Activated naive CD4-positive, alpha-beta T cell treated with anti-CD3 and anti-CD28 coated beads, Interleukin-2, amount 50 U/mL, for 24 hours (primary cell): ENCODE measurements at regions not wholly inside any gene's neighbourhood (a gene's known extent, or its start where the extent isn't known, plus 50 kb on each side); places are given as distances from the start of the nearest gene placed in this dataset.

Source experiments
- H3K27ac Mint-ChIP-seq: one replicate; pipeline ENCODE4 v1.8.0; 2021; ENCODE audit warnings: mild to moderate bottlenecking, mixed read lengths
- H3K27me3 Mint-ChIP-seq: one replicate; pipeline ENCODE4 v1.8.0; 2021; ENCODE audit warnings: mixed read lengths
- H3K36me3 Mint-ChIP-seq: one replicate; pipeline ENCODE4 v1.8.0; 2021; ENCODE audit warnings: mixed read lengths
- H3K4me1 Mint-ChIP-seq: one replicate; pipeline ENCODE4 v1.8.0; 2021; ENCODE audit warnings: mixed read lengths
- H3K4me3 Mint-ChIP-seq: one replicate; pipeline ENCODE4 v1.8.0; 2021; ENCODE audit warnings: mild to moderate bottlenecking, mixed read lengths
- H3K9me3 Mint-ChIP-seq: one replicate; pipeline ENCODE4 v1.8.0; 2021; ENCODE audit warnings: mixed read lengths

DNA sequence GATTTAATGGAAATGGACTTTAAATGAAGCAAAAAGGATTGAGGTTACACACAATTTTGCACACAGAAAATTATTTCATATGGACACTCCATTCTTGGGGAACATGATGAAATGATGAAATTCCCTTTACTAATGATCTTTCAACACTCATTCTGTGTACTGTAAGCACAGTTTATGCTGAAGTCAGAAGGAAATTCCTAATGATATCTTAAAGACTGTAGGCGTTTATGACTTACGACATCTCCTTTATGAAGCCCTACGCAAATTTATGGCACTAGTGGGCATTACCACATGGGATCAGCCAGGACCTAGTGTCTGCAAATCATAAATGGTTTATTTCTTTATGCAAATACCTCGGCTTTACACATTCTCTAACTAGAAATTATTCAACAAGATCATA lies 97.9 kb upstream of the SOX5 start:
- Mint-ChIP-seq H3K4me3 (no peak overlapping the region), H3K4me1 (peaks cover 3% of the 10 kb centered on the region), H3K27me3 (no peaks in the 10 kb centered on the region), H3K27ac (no peak overlapping the region), H3K9me3 (no peaks in the 10 kb centered on the region), H3K36me3 (no peaks in the 10 kb centered on the region)

DNA sequence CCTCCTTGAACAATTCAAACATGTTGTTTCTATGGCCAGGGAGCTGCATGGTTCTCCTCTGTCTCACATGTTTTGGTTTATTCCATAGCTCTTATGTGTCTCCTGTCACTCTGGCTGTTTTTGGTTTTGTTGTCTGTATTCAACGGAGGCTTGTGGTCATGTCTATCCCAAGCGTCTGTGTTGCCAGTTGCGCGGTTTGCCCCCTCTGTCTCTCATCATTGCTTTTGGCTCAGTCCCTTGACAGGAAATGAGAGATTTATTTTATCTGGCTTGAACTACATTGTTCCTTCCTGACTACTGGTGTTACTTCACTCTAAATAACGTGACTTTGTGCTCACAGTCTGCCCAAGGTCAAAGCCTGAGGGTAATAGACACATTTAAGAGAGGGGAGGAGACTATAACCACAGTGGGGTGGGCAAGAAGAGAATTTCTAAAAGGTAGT lies 96.4 kb upstream of the SOX5 start:
- H3K4me3 Mint-ChIP-seq = no peak overlapping the region
- no peaks in the 10 kb centered on the region for H3K27me3 Mint-ChIP-seq
- no peaks in the 10 kb centered on the region for H3K36me3 Mint-ChIP-seq
- no peak overlapping the region for H3K27ac Mint-ChIP-seq
- H3K4me1 Mint-ChIP-seq = peaks cover 3% of the 10 kb centered on the region
- no peaks in the 10 kb centered on the region for H3K9me3 Mint-ChIP-seq

DNA sequence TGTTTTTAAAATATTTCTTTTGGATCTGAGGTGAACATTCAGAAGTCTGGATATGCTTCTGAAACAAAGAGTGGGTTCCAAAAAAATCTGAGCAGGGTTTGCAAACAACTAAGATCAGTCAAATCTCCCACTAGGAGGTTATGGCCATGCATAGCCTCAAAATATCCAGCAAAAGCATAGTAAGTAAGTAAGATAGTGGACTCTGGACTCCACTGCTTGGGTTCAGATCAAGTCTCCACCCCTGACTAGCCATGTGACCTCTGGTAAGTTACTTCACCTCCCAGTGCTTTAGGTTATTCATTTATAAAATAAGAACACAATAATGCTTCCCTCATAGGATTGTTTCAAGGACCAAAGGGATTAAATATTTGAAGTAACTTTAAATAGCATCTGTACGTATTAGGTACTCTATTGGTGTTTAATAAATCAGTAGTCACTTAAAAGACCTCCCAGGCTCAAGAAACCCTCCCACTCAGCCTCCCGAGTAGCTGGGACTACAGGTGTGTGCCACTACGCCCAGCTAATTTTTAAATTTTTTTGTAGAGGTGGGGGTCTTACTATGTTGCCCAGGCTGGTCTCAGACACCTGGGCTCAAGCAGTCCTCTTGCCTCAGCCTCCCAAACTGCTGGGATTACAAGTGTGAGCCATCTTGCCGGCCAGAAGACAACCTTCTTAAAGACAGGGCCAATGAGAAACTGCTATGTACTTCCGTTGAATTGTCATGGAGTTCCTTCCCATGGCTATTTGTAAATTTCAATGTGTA lies 95.7 kb upstream of the SOX5 start:
- Mint-ChIP-seq H3K4me1 (peaks cover 3% of the 10 kb centered on the region), H3K36me3 (no peaks in the 10 kb centered on the region), H3K9me3 (no peaks in the 10 kb centered on the region), H3K27ac (no peak overlapping the region), H3K4me3 (no peak overlapping the region), H3K27me3 (no peaks in the 10 kb centered on the region)

DNA sequence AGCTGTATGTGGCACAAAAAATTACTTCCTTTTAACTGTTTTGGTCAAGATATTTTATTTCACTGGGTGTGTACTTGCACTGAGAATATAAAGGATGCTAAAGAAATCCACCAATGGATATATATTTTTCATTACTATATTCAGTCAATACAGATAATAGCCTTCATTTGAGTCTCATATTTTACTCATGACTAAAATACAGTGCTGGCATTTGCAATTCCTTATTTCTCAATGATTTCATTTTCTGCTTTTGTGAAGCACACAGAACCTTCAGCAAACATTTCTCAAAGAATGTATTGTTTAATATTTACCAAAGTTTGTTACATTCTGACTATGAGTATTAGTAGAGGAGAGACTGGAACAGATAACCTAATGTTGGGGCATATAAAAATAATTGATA lies 93.2 kb upstream of the SOX5 start:
- H3K4me1 Mint-ChIP-seq = peaks cover 3% of the 10 kb centered on the region
- no peak overlapping the region for H3K4me3 Mint-ChIP-seq
- no peaks in the 10 kb centered on the region for H3K27me3 Mint-ChIP-seq
- H3K9me3 Mint-ChIP-seq = no peaks in the 10 kb centered on the region
- H3K27ac Mint-ChIP-seq = no peak overlapping the region
- H3K36me3 Mint-ChIP-seq = no peaks in the 10 kb centered on the region

DNA sequence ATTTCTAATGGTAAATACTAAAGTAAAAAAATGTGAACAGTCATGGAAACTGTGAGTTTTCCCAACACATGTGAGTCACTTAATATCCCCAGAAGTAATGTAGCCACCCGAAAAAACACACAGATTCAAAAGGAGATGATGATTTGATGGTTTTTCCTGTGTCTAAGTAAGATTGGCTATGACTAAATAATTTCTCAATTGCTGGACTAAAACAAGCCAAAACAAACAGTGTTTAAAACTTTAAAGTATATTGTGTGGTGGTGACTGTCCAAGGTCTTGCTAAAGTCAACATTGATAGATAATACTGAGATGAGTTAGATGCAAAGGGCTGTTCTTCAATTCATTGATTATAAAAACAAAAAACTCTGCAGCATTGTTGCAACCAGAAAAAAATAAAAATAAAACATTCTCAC lies 89.6 kb upstream of the SOX5 start:
- H3K36me3 Mint-ChIP-seq = no peaks in the 10 kb centered on the region
- no peak overlapping the region for H3K4me3 Mint-ChIP-seq
- no peaks in the 10 kb centered on the region for H3K4me1 Mint-ChIP-seq
- H3K27ac Mint-ChIP-seq = no peak overlapping the region
- H3K9me3 Mint-ChIP-seq = no peaks in the 10 kb centered on the region
- H3K27me3 Mint-ChIP-seq = no peaks in the 10 kb centered on the region

DNA sequence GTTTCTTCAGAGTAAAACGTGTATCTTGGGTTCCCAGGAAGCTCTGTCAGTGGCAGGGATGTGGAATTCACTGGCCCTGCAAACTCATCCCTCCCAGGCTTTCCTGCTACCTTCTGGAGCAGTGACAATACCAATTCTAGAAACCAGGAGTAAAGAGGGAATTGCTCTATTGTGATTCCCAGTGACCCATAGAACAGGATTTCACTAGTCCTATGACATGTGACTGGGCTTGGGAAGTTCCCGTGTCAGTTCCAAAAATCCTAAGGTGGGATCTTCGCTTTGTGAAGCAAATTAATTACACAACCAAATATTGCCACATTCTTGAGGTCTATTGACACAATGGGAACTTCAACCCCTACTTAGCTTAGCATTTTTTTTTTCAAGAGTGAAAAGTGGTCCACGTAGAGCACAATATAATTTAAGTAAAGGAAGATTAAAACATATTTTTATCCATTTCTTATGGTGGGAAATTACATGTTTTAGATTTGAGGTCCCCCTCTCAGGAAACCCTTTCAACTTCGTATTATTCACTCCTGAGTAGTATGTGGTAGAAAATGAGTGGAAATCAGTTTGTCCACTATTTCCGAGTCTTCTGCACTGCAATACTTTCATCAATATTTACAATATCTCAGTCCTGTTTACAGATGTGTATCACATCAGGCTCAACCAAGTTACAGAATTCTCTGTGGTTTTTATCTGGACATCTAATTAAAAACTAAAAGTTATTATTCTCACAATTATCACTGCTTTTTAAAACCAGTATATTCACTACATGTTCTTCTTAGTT lies 88.9 kb upstream of the SOX5 start:
- Mint-ChIP-seq H3K27ac (no peak overlapping the region), H3K4me1 (no peaks in the 10 kb centered on the region), H3K9me3 (no peaks in the 10 kb centered on the region), H3K27me3 (no peaks in the 10 kb centered on the region), H3K4me3 (no peak overlapping the region), H3K36me3 (no peaks in the 10 kb centered on the region)

DNA sequence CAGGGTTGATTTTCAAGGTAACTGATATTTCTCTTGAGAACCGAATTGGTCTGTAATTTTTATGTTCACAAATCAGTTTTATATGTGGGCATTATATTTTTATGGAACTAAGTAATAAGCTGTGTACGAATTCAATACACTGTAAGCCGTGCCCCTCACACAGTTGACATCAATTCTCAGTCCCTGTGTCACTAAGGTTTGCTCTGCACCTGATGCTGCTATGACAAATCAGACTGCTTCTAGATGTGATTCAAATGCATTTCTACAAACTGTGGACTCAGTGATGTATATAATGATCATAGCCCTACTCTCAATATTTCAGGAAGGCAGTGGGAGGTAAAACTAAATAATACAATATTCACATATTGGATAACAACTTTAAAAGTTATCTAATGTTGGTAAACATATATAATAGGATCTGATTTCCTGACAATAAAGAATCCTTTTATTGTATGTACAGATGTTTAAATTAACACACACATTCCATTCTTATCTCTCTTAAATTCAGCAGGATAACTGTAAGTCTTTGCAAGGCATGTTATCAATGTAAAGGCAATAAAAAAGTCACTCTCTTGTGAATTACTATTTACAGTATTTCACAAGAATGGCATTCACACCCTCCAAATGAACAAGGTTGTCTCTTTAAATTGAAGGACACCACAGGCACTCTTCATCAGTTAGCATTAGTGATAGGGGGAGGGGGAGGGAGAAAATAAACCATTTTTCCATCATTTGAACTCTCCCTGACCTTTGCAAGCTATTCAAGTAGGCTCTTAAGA lies 87.2 kb upstream of the SOX5 start:
- Mint-ChIP-seq H3K27me3 (no peaks in the 10 kb centered on the region), H3K36me3 (no peaks in the 10 kb centered on the region), H3K9me3 (no peaks in the 10 kb centered on the region), H3K4me3 (no peak overlapping the region), H3K27ac (no peak overlapping the region), H3K4me1 (no peaks in the 10 kb centered on the region)

DNA sequence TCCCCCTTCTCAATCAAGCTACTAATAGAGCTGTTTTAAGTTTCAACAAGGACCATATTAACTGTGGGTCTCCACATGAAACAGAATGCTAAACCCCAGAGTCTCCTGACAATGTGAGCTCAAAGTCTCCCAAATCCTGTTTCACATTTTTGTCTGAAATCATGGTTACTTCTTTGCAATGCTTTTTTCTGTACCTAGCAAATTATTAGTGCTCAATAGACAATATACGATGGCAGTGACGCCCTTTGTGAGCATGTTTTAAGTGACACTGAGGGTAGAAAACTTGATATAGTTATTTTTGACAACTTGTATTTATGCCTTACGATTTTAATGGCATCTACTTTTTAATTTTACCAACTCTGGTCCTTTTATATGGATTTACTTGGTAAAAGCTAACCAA lies 85.4 kb upstream of the SOX5 start:
- Mint-ChIP-seq H3K9me3 (no peaks in the 10 kb centered on the region), H3K4me3 (no peak overlapping the region), H3K27me3 (no peaks in the 10 kb centered on the region), H3K36me3 (no peaks in the 10 kb centered on the region), H3K27ac (no peak overlapping the region), H3K4me1 (no peaks in the 10 kb centered on the region)

DNA sequence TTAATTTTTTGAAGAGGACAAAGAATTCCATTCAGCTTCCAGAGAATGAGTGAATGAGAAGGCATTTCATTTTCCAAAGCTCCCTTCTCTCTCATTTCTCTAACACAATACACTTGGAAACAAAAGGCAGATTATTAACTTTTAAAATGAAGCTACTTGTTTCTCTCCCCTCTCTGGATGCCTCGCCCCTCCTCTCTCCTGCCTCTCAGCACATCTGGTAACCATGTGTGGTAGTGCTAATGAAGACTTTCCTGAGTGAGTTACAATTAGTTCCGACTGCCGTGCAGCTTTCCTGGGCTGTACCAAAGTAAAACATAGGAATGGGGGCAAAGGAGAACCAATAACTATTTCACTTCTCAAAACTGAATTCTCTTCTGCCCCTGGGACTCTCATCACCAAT lies 84.7 kb upstream of the SOX5 start:
- Mint-ChIP-seq H3K4me3 (no peak overlapping the region), H3K27ac (no peak overlapping the region), H3K27me3 (no peaks in the 10 kb centered on the region), H3K36me3 (no peaks in the 10 kb centered on the region), H3K4me1 (no peaks in the 10 kb centered on the region), H3K9me3 (no peaks in the 10 kb centered on the region)

DNA sequence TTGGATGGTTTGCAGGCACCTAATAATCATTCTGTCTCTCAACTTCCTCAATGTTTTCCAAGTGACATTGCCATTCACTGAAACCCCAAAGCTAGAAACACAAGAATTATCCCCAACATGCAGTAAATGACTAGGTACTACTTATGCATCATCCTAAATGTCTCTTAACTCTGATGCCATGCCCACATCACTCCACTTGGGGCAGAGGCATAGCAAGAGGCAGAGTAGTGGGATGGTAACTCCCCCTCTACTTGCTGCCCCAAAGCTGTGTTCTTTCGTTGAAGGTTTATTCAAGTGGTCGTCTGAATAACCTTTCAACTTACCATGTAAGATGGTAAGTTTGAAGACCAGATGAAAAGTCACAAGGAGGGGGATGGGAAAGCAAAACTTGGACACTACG lies 77.9 kb upstream of the SOX5 start:
- no peaks in the 10 kb centered on the region for H3K27me3 Mint-ChIP-seq
- H3K36me3 Mint-ChIP-seq = no peaks in the 10 kb centered on the region
- H3K4me1 Mint-ChIP-seq = no peaks in the 10 kb centered on the region
- no peak overlapping the region for H3K27ac Mint-ChIP-seq
- H3K4me3 Mint-ChIP-seq = no peak overlapping the region
- H3K9me3 Mint-ChIP-seq = no peaks in the 10 kb centered on the region

DNA sequence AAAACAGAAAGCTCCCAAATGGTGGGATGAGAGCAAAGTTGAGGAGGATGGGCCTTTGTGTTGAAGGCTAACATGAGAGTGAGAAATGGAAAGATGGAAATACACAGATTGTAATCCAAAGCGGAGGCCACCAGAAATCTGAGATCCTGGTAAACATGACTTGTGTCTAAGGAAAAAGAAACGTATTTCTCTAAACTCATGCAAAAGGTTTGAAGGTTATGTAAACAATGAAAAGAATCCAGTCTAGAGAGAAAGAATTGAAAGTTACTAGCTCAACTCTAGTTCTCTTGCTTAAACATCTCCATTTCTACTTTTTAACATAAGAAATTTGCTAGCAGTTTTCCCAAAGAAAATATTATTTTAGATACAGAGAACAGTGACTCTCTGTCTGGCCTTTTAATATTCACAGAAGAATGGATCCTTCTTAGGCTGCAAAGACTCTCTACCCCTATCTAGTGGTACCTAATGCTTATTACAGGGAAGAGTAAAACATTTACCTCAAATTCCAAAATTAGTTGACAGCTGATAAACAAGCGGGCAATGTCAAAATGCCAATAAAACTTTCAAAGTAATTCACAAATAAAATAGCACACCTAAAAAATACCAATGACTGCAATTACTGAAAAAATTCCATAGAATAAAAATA lies 75.8 kb upstream of the SOX5 start:
- Mint-ChIP-seq H3K4me3 (no peak overlapping the region), H3K9me3 (no peaks in the 10 kb centered on the region), H3K27me3 (no peaks in the 10 kb centered on the region), H3K27ac (no peak overlapping the region), H3K4me1 (no peaks in the 10 kb centered on the region), H3K36me3 (no peaks in the 10 kb centered on the region)

DNA sequence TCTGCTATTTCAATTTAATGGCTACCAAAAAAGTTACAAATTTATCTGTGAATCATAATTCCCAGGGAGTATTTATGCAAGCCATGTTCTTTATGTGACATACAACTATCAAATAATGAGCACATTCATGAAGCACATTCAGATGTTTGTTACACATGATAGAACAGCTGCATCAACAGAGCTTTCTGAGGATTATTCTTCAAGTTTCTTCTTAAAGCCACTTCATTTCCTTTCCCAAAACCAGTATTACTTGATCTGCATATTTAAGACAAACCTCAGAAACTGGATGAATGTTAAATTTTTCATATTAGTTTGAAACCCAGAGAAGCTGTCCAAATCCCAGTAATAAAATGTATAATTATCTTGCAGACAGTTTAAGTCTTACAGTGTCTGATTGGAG lies 73.6 kb upstream of the SOX5 start:
- H3K4me3 Mint-ChIP-seq = no peak overlapping the region
- H3K27me3 Mint-ChIP-seq = no peaks in the 10 kb centered on the region
- no peak overlapping the region for H3K27ac Mint-ChIP-seq
- H3K9me3 Mint-ChIP-seq = no peaks in the 10 kb centered on the region
- H3K4me1 Mint-ChIP-seq = no peaks in the 10 kb centered on the region
- H3K36me3 Mint-ChIP-seq = no peaks in the 10 kb centered on the region

DNA sequence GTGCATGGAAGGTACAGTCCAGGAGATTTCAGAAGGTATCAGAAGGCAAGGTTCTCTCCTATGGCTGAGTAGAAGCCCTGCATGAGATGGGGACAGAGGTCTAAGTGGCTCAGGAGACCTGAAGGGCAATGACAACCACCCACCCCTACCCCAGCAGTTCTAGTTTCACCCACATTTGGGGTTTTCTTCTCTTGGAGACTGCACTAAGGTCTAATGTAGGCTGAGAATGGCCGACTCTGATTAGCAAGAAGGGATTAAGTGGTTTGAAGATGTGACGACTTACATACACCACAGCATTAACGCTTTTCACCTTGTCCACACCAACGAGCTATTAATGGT lies 71.7 kb upstream of the SOX5 start:
- no peaks in the 10 kb centered on the region for H3K4me1 Mint-ChIP-seq
- H3K9me3 Mint-ChIP-seq = no peaks in the 10 kb centered on the region
- no peak overlapping the region for H3K27ac Mint-ChIP-seq

DNA sequence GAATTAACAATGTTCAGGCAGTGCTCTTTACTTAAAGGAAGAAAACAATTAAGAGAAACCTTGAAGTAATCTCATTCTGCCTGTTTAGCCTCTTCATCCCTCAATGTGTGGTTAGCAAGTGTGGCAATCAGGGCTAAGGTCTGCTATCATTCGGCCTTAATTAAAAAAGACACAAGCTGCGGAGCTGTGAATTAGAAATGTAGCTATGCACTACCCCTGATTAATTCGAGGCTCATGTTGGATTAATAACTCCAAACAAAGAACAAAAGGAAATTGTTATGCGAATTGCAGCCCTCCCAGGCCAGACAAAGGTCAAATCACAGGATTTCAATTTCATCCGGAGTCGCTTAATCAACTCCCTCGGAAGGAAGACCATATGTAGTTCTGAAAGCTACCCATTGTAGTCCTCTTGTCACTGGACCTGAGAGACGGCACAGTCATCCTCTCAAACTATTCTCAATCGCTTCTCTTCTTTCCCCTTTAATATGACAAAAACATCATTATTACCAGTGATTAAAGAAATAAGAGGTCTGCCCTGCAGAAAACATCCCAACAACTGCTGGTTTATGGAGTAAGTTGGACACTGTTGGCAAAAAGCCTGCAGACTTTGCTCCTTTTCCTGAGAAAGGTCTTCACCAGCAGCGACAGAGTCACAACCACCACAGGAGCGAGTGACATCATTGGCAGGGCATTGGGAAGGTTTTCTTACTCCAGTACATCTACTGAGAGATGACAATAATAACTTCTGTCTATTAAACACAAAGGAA lies 71.1 kb upstream of the SOX5 start:
- no peaks in the 10 kb centered on the region for H3K4me1 Mint-ChIP-seq
- H3K9me3 Mint-ChIP-seq = no peaks in the 10 kb centered on the region
- no peak overlapping the region for H3K27ac Mint-ChIP-seq
- H3K27me3 Mint-ChIP-seq = no peaks in the 10 kb centered on the region
- H3K4me3 Mint-ChIP-seq = no peak overlapping the region
- no peaks in the 10 kb centered on the region for H3K36me3 Mint-ChIP-seq

More for the DNA sequence above, 71.7 kb upstream of the SOX5 start:
- Mint-ChIP-seq H3K27me3 (no peaks in the 10 kb centered on the region), H3K4me3 (no peak overlapping the region), H3K36me3 (no peaks in the 10 kb centered on the region)

DNA sequence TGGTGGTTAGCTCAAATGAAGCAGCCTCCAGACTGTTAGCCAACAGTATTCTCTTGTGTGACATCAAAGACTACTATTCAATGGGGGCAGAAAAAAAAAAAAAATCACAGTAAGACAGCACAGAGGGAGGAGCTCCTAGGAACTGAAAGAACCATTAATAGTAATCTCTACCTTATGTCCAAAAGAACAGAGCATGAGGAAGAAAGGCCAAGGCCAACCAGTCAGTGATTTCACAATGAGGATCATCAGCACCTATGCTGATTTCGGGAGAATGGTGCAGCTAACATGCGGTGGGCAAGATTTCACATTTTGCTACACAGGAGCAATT lies 66.3 kb upstream of the SOX5 start:
- Mint-ChIP-seq H3K27me3 (no peaks in the 10 kb centered on the region), H3K27ac (no peak overlapping the region), H3K4me3 (no peak overlapping the region), H3K4me1 (no peaks in the 10 kb centered on the region), H3K36me3 (no peaks in the 10 kb centered on the region), H3K9me3 (no peaks in the 10 kb centered on the region)
